ENCODE measurements at regions not wholly inside any gene's neighbourhood (a gene's known extent, or its start where the extent isn't known, plus 50 kb on each side); places are given as distances from the start of the nearest gene placed in this dataset.
A peak's percentile ranks its signal among the peaks of the same experiment; 100 is the strongest.

GRCh38 chr5:20959347-20959746, 971.3 kb upstream of the CDH18 start:
- ATAC-seq: no peak

GRCh38 chr5:20958641-20959040, 970.6 kb upstream of the CDH18 start:
- ChIA-PET POLR2A (no interaction called here), CTCF (ENCODE audit: low intra/inter-chr PET ratio, low total read pairs) (no interaction called here)
- Histone ChIP-seq H3K36me3 (replicated peaks in 1 of 2; ENCODE audit: control insufficient read depth in 1 of 2, insufficient read depth in 2 of 2, low read length in 2 of 2) (no peaks in the 10 kb centered on the region), H3K79me2 (ENCODE audit: insufficient read depth, low read length) (no peaks in the 10 kb centered on the region), H3K9ac (ENCODE audit: insufficient read depth, low read depth, low read length) (no peak overlapping the region), H3K27me3 (ENCODE audit: control insufficient read depth in 1 of 2, insufficient read depth in 2 of 2, low read length in 2 of 2) (no peaks in the 10 kb centered on the region), H3K4me3 (replicated peaks in 1 of 3; ENCODE audit: insufficient read depth in 1 of 3, low read depth in 2 of 3, low read length in 3 of 3) (no peak overlapping the region), H2AFZ (ENCODE audit: low read length) (no peak overlapping the region), H4K20me1 (ENCODE audit: insufficient read depth, low read length) (no peaks in the 10 kb centered on the region), H3K27ac (ENCODE audit: extremely low read length, insufficient read depth, low read length) (no peak overlapping the region), H3K4me1 (ENCODE audit: insufficient read depth, low read length) (no peaks in the 10 kb centered on the region), H3K4me2 (ENCODE audit: low read depth, low read length) (no peak overlapping the region), H3K9me3 (ENCODE audit: low read length) (peaks cover 50% of the 10 kb centered on the region)
- no TSS peak for BruUV-seq (replicated peaks)
- FAIRE-seq (no peak), ATAC-seq (no peak), DNase-seq (ENCODE audit: low spot score) (no peak)
- intact Hi-C loops (cut with micrococcal nuclease; ENCODE audit: unreplicated experiment) (no loop called here), in situ Hi-C loops (cut with HindIII; ENCODE audit: extremely low pct_ligation_motif_present, low pct_unique_long_range_greater_than_20kb) (no loop called here)
- WGBS (ENCODE audit: low lambda C conversion rate): 29% methylated on average over 5 of the region's 5 CpGs
- TF ChIP-seq NR2C2 (CRISPR knock-in tag; IDR thresholded peaks at IDR 0.05; ENCODE audit: borderline replicate concordance): no peak
- 0 out of 2 replicates have a peak, but pooled peaks have one; percentile 13 for TF ChIP-seq ATF7 (IDR thresholded peaks at IDR 0.05)
- no peak for TF ChIP-seq ATF7 (CRISPR knock-in tag; IDR thresholded peaks at IDR 0.05)

More at GRCh38 chr5:20959347-20959746, 971.3 kb upstream of the CDH18 start:
- in situ Hi-C loops (cut with HindIII; ENCODE audit: extremely low pct_ligation_motif_present, low pct_unique_long_range_greater_than_20kb) (no loop called here), intact Hi-C loops (cut with micrococcal nuclease; ENCODE audit: unreplicated experiment) (no loop called here)
- no peak overlapping the region for H2AFZ ChIP-seq (ENCODE audit: low read length)
- no peaks in the 10 kb centered on the region for H3K36me3 ChIP-seq (replicated peaks in 1 of 2; ENCODE audit: control insufficient read depth in 1 of 2, insufficient read depth in 2 of 2, low read length in 2 of 2)
- FAIRE-seq: no peak
- TF ChIP-seq BORCS8-MEF2B (CRISPR knock-in tag; IDR thresholded peaks at IDR 0.05) (no peak), ZNF605 (CRISPR knock-in tag; IDR thresholded peaks at IDR 0.05) (no peak), ZNF317 (CRISPR knock-in tag; IDR thresholded peaks at IDR 0.05) (no peak)
- DNase-seq (ENCODE audit: low spot score): no peak
- H4K20me1 ChIP-seq (ENCODE audit: insufficient read depth, low read length): no peaks in the 10 kb centered on the region
- no peak overlapping the region for H3K9ac ChIP-seq (ENCODE audit: insufficient read depth, low read depth, low read length)
- no peak overlapping the region for H3K27ac ChIP-seq (ENCODE audit: extremely low read length, insufficient read depth, low read length)
- POLR2A ChIA-PET: no interaction called here
- no peak overlapping the region for H3K4me2 ChIP-seq (ENCODE audit: low read depth, low read length)
- H3K9me3 ChIP-seq (ENCODE audit: low read length): peaks cover 48% of the 10 kb centered on the region
- CTCF ChIA-PET (ENCODE audit: low intra/inter-chr PET ratio, low total read pairs): no interaction called here
- no peaks in the 10 kb centered on the region for H3K79me2 ChIP-seq (ENCODE audit: insufficient read depth, low read length)
- BruUV-seq (replicated peaks): no TSS peak
- H3K27me3 ChIP-seq (ENCODE audit: control insufficient read depth in 1 of 2, insufficient read depth in 2 of 2, low read length in 2 of 2): no peaks in the 10 kb centered on the region
- H3K4me3 ChIP-seq (replicated peaks in 1 of 3; ENCODE audit: insufficient read depth in 1 of 3, low read depth in 2 of 3, low read length in 3 of 3): no peak overlapping the region
- H3K4me1 ChIP-seq (ENCODE audit: insufficient read depth, low read length): no peaks in the 10 kb centered on the region
- WGBS (ENCODE audit: low lambda C conversion rate): 75% methylated on average over 1 of the region's 1 CpG
